Stimulated activated naive CD8-positive, alpha-beta T cell treated with anti-CD3 and anti-CD28 coated beads, Interleukin-15, amount 100 ng/mL, for 72 hours (primary cell): ENCODE measurements at regions not wholly inside any gene's neighbourhood (a gene's known extent, or its start where the extent isn't known, plus 50 kb on each side); places are given as distances from the start of the nearest gene placed in this dataset.
"Not testable (repeated sequence)": the region's sequence is repeated elsewhere in the genome, so short reads cannot be mapped to it uniquely, and the experiment has no call there.

Experiments used
- ATAC-seq: fragments of 150-1000 bp; cut with Tn5 transposase; 2 replicates; pipeline ENCODE4 v1.10.0; 2021; ENCODE audit warnings: mild to moderate bottlenecking, moderate library complexity
- DNase-seq, 2 donors: peaks; one replicate each; pipeline ENCODE4 v3.0.0; 2021 to 2022
- H3K27ac Mint-ChIP-seq, 2 donors: one replicate each; pipeline ENCODE4 v1.8.0; 2022; ENCODE audit warnings: mild to moderate bottlenecking in 2 of 2, mixed read lengths in 2 of 2, moderate library complexity in 2 of 2
- H3K27me3 Mint-ChIP-seq: one replicate; pipeline ENCODE4 v1.8.0; 2022; ENCODE audit warnings: mixed read lengths
- H3K4me1 Mint-ChIP-seq: one replicate; pipeline ENCODE4 v1.8.0; 2022; ENCODE audit warnings: mild to moderate bottlenecking, mixed read lengths
- H3K4me3 Mint-ChIP-seq, 2 donors: one replicate each; pipeline ENCODE4 v1.8.0; 2022; ENCODE audit warnings: mild to moderate bottlenecking in 2 of 2, mixed read lengths in 2 of 2, moderate library complexity in 1 of 2
- H3K9me3 Mint-ChIP-seq, 2 donors: one replicate each; pipeline ENCODE4 v1.8.0; 2022; ENCODE audit warnings: mixed read lengths in 2 of 2

DNA sequence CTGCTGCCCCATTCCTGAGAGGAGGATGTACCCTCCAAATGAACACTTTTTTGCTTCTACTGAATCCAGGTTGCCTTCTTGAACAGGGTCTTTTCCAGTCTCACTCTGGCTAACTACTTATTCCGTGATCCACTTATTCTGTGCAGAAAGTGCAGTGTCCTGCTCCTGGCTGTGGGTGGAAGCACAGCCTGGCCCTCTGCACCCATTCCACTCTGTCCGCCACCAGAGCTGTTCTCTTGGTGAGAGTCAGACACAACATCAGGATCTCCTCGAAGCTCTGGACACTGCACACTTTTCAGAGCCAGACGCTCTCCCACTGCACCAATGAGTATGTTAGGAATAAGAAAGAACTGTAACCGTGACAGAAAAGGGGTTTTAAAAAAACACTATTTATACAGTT lies 174.2 kb downstream of the MCHR2 start:
- no peaks in the 10 kb centered on the region for H3K9me3 Mint-ChIP-seq
- H3K27me3 Mint-ChIP-seq = peaks cover 49% of the 10 kb centered on the region
- ATAC-seq (no peak), DNase-seq (no peak)
- no peak overlapping the region for H3K4me3 Mint-ChIP-seq
- no peaks in the 10 kb centered on the region for H3K4me1 Mint-ChIP-seq
- no peak overlapping the region for H3K27ac Mint-ChIP-seq

- DNase-seq (no peak), ATAC-seq (no peak)
- Mint-ChIP-seq H3K4me3 (no peak overlapping the region), H3K27me3 (peaks cover 50% of the 10 kb centered on the region), H3K9me3 (no peaks in the 10 kb centered on the region), H3K27ac (no peak overlapping the region), H3K4me1 (no peaks in the 10 kb centered on the region)
Measured at GRCh38 chr6:99821164-99821563, 172.9 kb downstream of the MCHR2 start.

GRCh38 chr6:99822741-99823512 lies 171.1 kb downstream of the MCHR2 start:
- peak in 1 of 2 donors; percentile 9 for DNase-seq
- H3K27ac Mint-ChIP-seq = no peak overlapping the region
- H3K27me3 Mint-ChIP-seq = peaks cover 55% of the 10 kb centered on the region
- peak overlapping the region; percentile 58 to 82 for H3K4me3 Mint-ChIP-seq
- no peaks in the 10 kb centered on the region for H3K9me3 Mint-ChIP-seq
- ATAC-seq = peak; percentile 79
- no peaks in the 10 kb centered on the region for H3K4me1 Mint-ChIP-seq

- not testable (repeated sequence) for ATAC-seq, H3K9me3 Mint-ChIP-seq, H3K4me1 Mint-ChIP-seq, DNase-seq, H3K27ac Mint-ChIP-seq
- Mint-ChIP-seq H3K4me3 (peak overlapping the region; percentile 58 to 82), H3K27me3 (peaks cover 49% of the 10 kb centered on the region)
Measured at GRCh38 chr6:99823513-99824235, 170.3 kb downstream of the MCHR2 start.

DNA sequence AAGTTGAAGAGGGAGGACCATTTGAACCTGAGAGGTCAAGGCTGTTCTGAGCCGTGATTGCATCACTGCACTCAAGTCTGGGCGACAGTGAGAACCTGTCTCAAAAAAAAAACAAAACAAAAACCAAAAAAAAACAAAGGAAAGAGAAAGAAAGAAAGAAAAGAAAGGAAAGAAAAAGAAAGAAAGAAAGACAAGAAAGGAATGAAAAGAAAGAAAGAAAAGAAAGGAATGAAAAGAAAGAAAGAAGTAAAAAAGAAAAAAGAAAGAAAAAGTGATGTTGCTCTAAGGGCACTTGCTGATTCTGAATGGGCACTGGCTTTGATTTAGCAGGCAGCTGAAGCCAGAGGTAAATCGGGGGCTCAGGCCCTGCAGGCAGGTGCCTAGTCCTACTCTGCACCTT lies 161.0 kb downstream of the MCHR2 start:
- Mint-ChIP-seq H3K27ac (no peak overlapping the region), H3K9me3 (no peaks in the 10 kb centered on the region), H3K4me3 (no peak overlapping the region), H3K4me1 (no peaks in the 10 kb centered on the region), H3K27me3 (no peaks in the 10 kb centered on the region)
- ATAC-seq = no peak
- no peak for DNase-seq

- H3K27ac Mint-ChIP-seq = no peak overlapping the region
- no peaks in the 10 kb centered on the region for H3K9me3 Mint-ChIP-seq
- H3K27me3 Mint-ChIP-seq = peaks cover 14% of the 10 kb centered on the region
- no peaks in the 10 kb centered on the region for H3K4me1 Mint-ChIP-seq
- no peak overlapping the region for H3K4me3 Mint-ChIP-seq
- ATAC-seq (no peak), DNase-seq (no peak)
Measured at GRCh38 chr6:99836471-99836870, 157.6 kb downstream of the MCHR2 start.

GRCh38 chr6:99838607-99839006 lies 155.4 kb downstream of the MCHR2 start:
- Mint-ChIP-seq H3K4me3 (no peak overlapping the region), H3K27me3 (peaks cover 22% of the 10 kb centered on the region), H3K9me3 (no peaks in the 10 kb centered on the region), H3K4me1 (no peaks in the 10 kb centered on the region), H3K27ac (no peak overlapping the region)
- ATAC-seq = no peak
- DNase-seq = no peak

DNA sequence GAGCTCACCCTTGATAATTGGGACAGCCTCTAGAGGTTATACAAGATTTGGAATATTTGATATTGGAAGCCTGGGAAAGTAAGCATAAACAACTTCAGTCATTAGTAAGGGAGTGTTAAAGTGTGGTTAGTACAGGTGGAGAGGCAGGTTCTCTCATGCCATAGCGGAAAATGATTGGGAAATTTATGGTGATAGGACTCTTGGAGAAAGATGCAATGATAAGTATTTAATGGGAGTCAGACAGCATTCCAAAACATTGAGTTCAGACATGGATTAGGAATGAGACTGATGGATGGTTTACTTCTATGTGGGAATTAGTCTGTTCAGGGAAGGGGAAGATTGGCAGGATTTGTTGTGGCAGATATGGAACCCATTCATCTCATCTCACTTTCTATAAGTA lies 152.7 kb downstream of the MCHR2 start:
- no peaks in the 10 kb centered on the region for H3K4me1 Mint-ChIP-seq
- H3K27me3 Mint-ChIP-seq = peaks cover 26% of the 10 kb centered on the region
- no peak overlapping the region for H3K4me3 Mint-ChIP-seq
- ATAC-seq (no peak), DNase-seq (no peak)
- no peak overlapping the region for H3K27ac Mint-ChIP-seq
- H3K9me3 Mint-ChIP-seq = no peaks in the 10 kb centered on the region

- H3K4me1 Mint-ChIP-seq = no peaks in the 10 kb centered on the region
- no peaks in the 10 kb centered on the region for H3K9me3 Mint-ChIP-seq
- no peak overlapping the region for H3K27ac Mint-ChIP-seq
Measured at GRCh38 chr6:99846006-99846405, 148.0 kb downstream of the MCHR2 start.

GRCh38 chr6:99850841-99851240 lies 143.2 kb downstream of the MCHR2 start:
- no peaks in the 10 kb centered on the region for H3K4me1 Mint-ChIP-seq
- peaks cover 32% of the 10 kb centered on the region for H3K27me3 Mint-ChIP-seq
- DNase-seq = no peak
- no peak overlapping the region for H3K4me3 Mint-ChIP-seq
- H3K9me3 Mint-ChIP-seq = no peaks in the 10 kb centered on the region
- H3K27ac Mint-ChIP-seq = no peak overlapping the region
- no peak for ATAC-seq

More at GRCh38 chr6:99846006-99846405, 148.0 kb downstream of the MCHR2 start:
- Mint-ChIP-seq H3K4me3 (no peak overlapping the region), H3K27me3 (peaks cover 28% of the 10 kb centered on the region)
- ATAC-seq (no peak), DNase-seq (no peak)

GRCh38 chr6:99852031-99852430 lies 142.0 kb downstream of the MCHR2 start:
- Mint-ChIP-seq H3K9me3 (no peaks in the 10 kb centered on the region), H3K4me1 (no peaks in the 10 kb centered on the region), H3K4me3 (no peak overlapping the region), H3K27ac (no peak overlapping the region), H3K27me3 (peaks cover 32% of the 10 kb centered on the region)
- DNase-seq (no peak), ATAC-seq (no peak)

- no peaks in the 10 kb centered on the region for H3K9me3 Mint-ChIP-seq
- no peaks in the 10 kb centered on the region for H3K4me1 Mint-ChIP-seq
- DNase-seq (no peak), ATAC-seq (no peak)
- peaks cover 43% of the 10 kb centered on the region for H3K27me3 Mint-ChIP-seq
- no peak overlapping the region for H3K4me3 Mint-ChIP-seq
- H3K27ac Mint-ChIP-seq = no peak overlapping the region
Measured at GRCh38 chr6:99867026-99867425, 127.0 kb downstream of the MCHR2 start.

DNA sequence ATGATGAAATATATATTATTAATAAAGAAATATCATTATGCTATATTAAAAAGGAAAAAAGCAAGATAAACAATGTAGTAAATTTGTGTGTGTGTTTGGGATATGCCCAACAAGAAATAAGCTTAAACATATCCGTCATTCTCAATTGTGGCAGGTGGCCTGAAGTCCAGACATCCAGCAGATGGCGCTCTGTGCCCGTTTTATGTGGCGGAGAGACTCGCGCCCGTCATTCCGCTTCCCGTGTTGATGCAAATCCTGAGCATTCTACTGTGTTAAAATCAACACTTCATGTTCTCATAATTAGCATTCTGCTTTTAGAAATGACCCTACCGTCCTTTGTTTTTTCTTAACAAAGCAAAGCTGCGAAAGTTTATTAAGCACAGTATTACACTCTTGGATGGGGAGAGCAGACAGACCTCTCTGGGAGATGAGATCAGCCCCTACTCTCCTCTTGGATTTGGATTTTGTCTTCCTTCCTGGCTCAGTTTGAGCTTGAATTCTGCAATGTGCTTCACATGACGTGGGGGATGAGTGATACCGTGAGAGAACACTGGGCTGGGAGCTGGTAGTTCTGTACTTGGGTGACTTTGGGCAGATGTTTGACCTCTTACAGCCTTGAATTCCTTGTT lies 125.8 kb downstream of the MCHR2 start:
- Mint-ChIP-seq H3K4me1 (no peaks in the 10 kb centered on the region), H3K4me3 (no peak overlapping the region), H3K27me3 (peaks cover 43% of the 10 kb centered on the region), H3K9me3 (no peaks in the 10 kb centered on the region), H3K27ac (no peak overlapping the region)
- ATAC-seq = peak; percentile 74
- peak; percentile 45 to 62 for DNase-seq
